ENCODE measurements at regions not wholly inside any gene's neighbourhood (a gene's known extent, or its start where the extent isn't known, plus 50 kb on each side); places are given as distances from the start of the nearest gene placed in this dataset.
"Not testable (repeated sequence)": the region's sequence is repeated elsewhere in the genome, so short reads cannot be mapped to it uniquely, and the experiment has no call there.

GRCh38 chr1:117707371-117707770, 101.5 kb downstream of the TENT5C start:
- DNase-seq, result no peak

DNA sequence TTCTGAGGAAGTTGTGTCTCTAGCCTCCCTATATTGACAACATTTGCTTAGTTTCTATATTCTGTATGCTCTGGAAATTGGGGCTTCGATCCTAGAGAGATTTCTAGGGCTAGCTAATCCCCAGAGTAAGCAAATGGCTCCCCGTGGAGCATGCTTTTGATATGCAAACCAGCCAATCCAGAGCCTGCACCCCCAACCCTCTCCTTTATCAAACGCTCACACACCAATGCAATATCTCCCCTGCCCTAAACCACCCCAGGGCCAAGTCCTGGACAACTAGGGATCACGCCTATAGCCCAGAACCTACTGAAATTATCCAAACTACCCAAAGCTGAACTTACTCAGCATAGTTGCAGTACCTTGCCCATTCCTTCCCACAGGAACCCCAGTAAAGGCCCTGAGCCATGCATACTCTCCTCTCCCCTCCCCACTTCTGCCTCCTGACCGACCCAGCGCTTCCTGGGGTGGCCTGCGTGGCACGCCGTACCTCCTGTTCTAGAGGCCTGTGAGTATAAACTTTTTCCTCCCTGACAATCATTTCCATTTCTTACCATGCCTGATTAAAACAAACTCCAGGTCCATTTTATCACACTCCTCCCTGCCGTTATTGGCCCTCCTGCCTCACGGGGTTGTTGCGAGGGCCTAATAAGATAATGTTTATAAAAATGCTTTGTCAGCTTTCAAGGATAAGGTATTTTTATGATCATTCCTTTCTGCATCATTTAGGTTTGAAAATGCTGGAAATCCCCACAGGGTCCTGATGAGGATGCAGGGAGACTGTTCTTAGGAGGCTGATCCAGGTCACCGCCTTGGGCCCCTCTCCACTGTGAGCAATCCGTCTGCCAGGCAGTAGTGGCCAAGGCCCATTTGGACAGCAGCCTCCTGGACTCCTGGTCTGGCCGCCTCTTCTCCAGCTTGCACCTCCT, 102.7 kb downstream of the TENT5C start:
- DNase-seq, result no peak

DNA sequence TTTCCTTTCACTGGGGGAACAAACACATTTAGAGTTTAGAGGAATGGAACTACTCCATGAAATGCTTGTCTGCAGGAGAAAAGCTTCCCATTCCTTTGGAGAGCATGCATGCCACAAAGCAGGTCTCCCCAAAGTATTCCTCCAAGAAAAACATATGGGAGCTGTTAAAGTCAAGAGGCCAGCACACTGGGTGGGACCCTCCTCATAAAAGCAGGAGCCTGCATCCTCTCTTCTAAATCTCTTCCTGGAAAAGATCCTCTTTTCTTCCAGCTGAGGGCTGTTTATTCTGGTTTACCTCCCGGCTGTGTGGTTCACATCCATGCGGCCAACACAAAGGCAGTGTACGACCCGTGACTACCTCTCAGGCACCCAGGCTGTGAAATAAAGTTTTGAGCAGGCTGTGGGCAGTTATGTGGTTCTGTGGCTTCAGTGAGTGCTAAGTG, 103.4 kb downstream of the TENT5C start:
- no peak for DNase-seq

GRCh38 chr1:117710710-117711109, 104.9 kb downstream of the TENT5C start:
- DNase-seq, result no peak

- DNase-seq, result no peak
Observed at GRCh38 chr1:117712621-117713020, 106.8 kb downstream of the TENT5C start.

DNA sequence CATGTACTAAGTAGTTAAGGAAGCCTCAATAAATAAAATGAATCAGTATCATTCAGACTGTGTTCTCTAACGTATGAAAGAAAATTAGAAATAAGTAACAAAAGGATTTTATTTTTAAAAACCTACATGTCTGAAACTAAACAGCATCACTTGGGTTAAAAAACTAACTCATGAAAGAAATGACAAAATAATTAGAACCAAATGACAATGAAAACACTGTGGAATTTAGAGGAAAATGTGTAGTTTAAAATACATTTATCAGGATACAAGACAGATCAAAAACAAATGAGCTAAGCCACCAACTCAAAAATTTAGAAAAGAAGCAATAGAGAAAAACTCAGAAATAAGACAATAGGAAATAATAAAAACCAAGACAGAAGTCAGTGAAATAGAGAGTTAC, 108.7 kb downstream of the TENT5C start:
- DNase-seq, result no peak

GRCh38 chr1:117716030-117716429, 110.2 kb downstream of the TENT5C start:
- DNase-seq, result not testable (repeated sequence)

DNA sequence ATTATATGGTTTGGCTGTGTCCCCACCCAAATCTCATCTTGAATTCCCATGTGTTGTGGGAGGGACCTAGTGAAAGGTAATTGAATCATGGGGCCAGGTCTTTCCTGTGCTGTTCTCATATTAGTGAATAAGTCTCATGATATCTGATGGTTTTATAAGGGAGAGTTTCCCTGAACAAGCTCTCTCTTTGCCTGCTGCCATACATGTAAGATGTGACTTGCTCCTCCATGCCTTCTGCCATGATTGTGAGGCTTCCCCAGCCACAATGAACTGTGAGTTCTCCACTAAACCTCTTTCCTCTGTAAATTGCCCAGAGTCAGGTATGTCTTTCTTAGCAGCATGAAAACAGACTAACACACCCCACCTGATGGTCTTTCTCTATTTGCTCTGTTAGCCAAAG, 112.1 kb downstream of the TENT5C start:
- DNase-seq, result not testable (repeated sequence)

DNA sequence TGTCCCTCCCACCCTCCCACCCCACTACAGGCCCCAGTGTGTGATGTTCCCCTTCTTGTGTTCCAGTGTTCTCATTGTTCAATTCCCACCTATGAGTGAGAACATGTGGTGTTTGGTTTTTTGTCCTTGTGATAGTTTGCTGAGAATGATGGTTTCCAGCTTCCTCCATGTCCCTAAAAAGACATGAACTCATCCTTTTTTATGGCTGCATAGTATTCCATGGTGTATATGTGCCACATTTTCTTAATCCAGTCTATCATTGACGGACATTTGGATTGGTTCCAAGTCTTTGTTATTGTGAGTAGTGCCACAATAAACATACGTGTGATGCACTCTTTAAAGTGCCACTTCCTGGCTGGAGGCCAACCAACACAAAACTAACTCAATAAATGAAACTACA, 112.7 kb downstream of the TENT5C start:
- DNase-seq, result not testable (repeated sequence)

DNA sequence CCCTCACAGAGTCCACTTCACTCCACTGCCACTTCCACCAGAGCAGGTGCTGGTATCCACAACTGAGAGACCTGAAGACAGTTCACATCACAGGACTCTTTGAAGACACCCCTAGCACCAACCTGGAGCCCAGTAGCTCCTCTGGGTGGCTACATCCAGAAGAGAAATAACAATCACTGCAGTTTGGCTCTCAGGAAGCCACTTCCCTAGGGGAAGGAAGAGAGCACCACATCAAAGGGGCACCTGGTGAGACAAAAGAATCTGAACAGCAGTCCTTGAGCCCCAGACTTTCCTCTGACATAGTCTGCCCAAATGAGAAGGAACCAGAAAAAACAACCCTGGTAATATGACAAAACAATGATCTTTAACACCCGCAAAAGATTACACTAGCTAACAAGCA, 113.2 kb downstream of the TENT5C start:
- DNase-seq, result no peak

- DNase-seq, result no peak
Observed at GRCh38 chr1:117732065-117732797, 126.4 kb downstream of the TENT5C start.

DNA sequence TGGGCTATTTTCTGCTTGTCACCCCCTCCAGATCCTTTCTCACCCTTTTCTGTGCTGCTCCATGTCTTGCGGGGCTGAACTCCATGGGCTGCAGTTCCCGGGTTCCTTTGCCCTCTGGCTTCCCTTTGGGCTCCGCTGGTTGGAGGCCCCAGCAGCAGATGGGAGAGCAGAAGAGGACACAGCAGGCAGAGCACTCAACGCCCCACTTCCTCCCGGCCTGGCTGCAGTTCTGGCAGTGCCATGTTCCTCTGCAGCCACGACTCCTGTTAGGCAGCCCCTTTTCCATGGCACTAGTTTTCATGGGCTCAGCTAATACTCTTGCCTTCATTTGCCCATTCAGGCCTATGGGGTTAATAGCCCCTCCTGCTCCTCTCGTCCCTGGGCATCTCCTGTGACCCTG, 127.1 kb downstream of the TENT5C start:
- DNase-seq, result no peak

DNA sequence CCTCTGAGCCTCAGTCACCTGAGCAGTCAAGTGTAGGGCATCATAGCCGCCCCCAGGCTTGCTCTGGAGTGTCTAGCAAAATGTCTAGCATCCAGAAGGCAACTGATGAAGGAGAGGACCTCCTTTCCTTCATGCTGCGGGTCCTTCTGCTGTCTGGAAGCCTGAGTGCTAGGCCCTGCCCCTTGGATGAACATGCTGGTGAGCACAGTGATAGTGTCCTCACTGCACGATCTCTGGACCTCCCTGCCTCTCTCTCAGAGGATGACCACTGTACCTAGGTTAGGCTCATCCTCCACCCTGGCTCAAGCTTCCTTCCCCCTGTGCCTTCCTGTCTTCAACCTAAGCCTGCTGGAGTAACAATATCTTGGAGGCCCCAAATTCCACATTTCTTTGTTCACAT, 128.6 kb downstream of the TENT5C start:
- no peak for DNase-seq

DNA sequence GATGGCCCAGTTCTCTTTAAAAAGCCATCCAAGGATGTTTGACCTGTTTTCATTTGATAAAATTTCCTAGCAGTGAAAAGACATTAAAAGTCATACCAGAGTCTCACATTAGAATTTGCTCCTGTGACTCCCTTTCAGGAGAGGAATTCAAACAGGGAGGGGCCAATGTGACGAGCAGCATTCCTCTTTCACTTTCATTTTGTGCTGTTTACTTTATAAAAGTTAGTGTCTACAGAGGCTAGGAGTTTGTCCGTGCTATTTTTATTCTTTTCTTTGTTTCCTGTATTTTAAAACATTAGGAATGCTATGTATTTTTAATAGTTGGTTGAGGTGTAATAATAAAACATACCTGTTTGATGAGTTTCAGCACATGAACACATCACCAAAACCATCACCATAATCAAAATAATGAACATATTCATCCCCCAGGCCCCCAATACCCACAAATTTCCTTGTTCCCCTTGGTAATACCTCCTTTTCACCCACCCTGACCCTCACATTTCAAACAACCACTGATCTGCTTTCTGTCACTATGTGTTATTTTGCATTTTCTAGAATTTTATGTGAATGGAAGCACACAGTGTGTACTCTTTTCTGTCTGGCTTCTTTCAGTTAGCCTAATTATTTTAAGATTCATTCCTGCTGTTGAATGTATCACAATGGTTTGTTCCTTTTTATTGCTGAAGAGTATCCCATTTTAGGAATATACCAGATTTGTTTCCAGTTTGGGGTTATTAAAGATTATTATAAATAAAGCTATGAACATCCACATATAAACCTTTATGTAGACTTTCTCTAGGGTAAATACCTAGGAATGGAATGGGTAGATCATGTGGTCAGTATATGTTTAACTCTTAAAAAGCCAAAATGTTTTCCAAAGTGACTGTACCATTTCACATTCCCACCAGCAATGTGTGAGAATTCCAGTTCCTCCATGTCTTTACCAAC, 129.5 kb downstream of the TENT5C start:
- no peak for DNase-seq

- no peak for DNase-seq
Observed at GRCh38 chr1:117739504-117739903, 133.7 kb downstream of the TENT5C start.

DNA sequence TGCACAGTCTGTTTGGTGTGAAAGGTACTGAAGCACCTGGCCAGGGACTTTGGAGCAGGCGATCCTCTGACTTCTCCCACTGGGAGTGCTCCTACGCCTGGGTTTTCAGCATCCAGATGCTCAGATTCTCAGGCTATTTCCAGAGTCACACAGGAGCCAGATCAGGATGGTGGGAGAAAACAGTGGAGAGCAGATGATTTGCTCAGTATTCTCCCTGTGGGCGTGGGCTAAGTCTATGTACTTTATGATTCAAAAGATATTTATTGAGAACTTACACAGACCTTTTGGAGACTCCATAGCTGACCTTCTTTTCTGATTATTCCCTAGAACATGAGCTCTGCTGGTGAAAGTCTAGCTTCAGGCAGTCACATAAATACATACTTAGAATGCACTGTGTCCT, 134.6 kb downstream of the TENT5C start:
- no peak for DNase-seq

DNA sequence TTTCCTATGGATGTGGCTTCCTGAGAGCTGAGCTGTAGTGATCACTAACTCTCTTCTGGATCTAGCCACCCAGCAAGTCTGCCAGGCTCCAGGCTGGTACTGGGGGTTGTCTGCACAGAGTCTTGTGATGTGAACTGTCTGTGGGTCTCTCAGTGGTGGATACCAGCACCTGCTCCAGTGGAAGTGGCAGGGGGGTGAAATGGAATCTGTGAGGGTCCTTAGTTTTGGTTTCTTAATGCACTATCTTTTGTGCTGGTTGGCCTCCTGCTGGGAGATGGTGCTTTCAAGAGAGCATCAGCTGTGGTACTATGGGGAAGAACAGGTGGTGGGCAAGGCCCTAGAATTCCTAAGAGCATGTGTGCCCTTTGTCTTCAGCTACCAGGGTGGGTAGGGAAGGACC, 140.7 kb downstream of the TENT5C start:
- not testable (repeated sequence) for DNase-seq

GRCh38 chr1:117747605-117748004, 141.8 kb downstream of the TENT5C start:
- DNase-seq, result no peak

DNA sequence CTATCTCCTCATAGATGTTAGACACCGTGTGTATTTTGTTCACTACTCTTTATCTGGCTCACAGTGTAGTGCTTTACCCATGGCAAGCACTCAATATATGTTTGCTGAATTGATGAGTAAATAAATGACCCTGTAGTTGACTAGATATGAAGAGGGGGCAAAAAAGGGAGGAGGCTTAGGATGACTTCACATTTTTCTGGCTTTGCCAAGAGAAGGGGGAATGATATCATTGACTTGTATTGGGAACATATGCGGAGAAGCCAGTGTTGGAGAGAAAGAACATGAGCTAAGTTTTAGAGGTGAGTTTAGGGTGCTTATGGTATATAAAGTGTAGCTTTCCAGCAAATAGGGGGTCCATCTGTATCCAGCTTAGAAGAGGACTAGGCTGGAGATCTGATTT, 145.5 kb downstream of the TENT5C start:
- DNase-seq, result no peak

DNA sequence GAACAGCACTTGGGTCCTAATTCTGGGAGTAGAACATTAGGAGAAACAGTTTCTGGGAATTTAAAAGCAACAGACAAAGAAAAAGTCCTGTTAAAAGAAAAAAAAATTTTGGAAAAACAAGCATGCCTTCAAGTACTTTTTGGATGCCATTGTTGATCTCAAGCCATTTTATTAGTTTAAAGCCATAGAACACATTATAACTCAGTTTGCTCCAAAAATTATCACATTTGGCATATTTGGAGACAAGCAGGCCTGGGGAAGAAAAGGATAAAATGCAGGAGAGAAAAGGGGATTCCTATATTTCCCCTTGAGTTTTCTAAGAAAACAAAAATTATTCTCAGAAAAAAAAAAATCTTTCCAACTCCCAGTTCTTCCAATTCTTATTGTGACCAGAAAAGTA, 146.8 kb downstream of the TENT5C start:
- DNase-seq, result no peak

DNA sequence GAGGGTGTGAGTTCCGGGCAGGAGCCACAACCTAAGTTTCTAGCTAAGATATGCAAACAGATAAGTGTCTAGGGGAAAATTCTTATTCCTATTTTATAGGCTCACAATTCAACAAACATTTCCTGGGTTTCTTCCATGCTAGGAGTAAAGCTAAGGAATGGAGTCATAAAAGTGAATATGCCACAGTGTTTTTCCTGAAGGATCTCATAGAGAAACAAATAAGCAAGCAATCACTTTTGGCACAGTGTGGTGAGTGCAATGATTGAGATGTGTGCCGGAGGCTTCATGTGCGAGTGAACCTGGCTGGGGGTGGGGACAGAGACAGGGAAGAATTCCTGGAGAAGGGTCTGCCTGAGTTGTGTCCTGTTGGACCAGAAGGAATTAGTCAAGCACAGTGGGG, 147.4 kb downstream of the TENT5C start:
- DNase-seq, result no peak

GRCh38 chr1:117753652-117754051, 147.8 kb downstream of the TENT5C start:
- no peak for DNase-seq
